HL-60 (cell line): ENCODE measurements at regions not wholly inside any gene's neighbourhood (a gene's known extent, or its start where the extent isn't known, plus 50 kb on each side); places are given as distances from the start of the nearest gene placed in this dataset.

Experiments used
- DNase-seq, 2 experiments: peaks; one replicate each; pipeline ENCODE4 v3.0.0-alpha.2; 2010 to 2020; ENCODE audit warnings: low read depth in 1 of 2, low spot score in 1 of 2
- H3K27ac ChIP-seq: fragments of 250-450 bp; sonication (Bioruptor Pico); replicated peaks from 2 replicates; pipeline ENCODE4 v1.5.1; 2020; ENCODE audit warnings: mild to moderate bottlenecking, moderate library complexity
- H3K27me3 ChIP-seq: fragments of 250-450 bp; sonication (Bioruptor Pico); 2 replicates; pipeline ENCODE4 v1.5.1; 2021; ENCODE audit warnings: mild to moderate bottlenecking, moderate library complexity; ENCODE audit not compliant: insufficient read depth, poor library complexity, severe bottlenecking
- H3K4me3 ChIP-seq: replicated peaks from 2 replicates; pipeline ENCODE4 v1.5.1; 2011; ENCODE audit warnings: mild to moderate bottlenecking, control low read depth, low read length; ENCODE audit not compliant: insufficient read depth
- CTCF ChIP-seq: IDR thresholded peaks from one replicate; pipeline ENCODE4 v1.5.1; 2011; ENCODE audit warnings: low read length, control low read depth, inconsistent platforms; ENCODE audit not compliant: insufficient read depth
- GABPA ChIP-seq: IDR thresholded peaks from 2 replicates; pipeline ENCODE4 v1.6.1; 2012; ENCODE audit warnings: low read depth
- POLR2AphosphoS5 ChIP-seq: IDR thresholded peaks from 2 replicates; pipeline ENCODE4 v1.6.1; 2012; ENCODE audit warnings: low read depth
- SPI1 ChIP-seq: IDR thresholded peaks from 2 replicates; pipeline ENCODE4 v1.6.1; 2012; ENCODE audit warnings: low read depth, mild to moderate bottlenecking, borderline replicate concordance
- TF ChIP-seq, protein P1 (sequence below): IDR thresholded peaks from 2 replicates; pipeline ENCODE4 v1.6.1; 2012; ENCODE audit warnings: low read depth; ENCODE audit not compliant: insufficient replicate concordance

DNA sequence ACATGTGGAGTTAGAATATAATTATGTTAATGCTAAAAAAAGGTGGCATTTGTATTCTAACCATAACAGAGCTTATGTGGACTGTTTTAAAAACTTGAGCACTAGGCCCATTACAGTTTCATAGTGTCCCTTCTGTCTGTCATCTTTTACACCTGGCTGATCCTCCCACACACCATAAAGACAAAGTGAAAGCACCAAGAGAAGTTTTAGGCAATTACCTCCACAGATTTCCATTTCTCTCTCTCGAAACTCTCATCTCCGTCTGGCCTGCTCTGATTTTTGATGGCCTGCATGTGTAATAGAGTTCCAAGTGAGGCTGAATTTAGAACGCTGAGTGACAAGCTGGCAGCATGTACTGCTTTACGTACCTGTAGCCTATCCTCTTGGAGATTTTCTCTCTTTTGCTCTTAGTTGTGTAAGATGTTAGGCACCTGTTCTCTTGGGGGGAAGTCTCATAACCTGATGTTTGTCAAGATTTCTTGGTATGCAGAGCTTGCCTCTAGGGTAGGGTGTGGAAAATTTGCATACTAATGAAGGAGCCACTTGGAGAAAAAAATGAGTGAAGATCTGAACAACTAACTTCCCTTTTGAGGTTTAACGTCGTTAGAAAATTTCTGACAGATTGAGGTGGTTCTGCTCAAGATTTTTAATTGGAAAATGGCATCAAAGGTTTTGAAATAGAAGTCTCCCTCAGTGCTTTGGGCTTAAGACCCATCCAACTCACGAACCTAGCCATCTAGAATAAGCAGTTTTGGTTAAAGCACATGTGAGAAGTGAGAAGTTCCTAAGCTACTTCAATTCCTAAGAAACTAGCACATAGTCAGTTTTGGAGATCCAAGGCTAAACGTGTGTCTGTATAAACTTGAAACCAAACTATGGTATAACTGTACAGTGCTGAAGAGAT lies 57.6 kb upstream of the RAP1GDS1 start:
- no peaks in the 10 kb centered on the region for H3K27me3 ChIP-seq
- DNase-seq, result peak in 1 of 2 experiments; percentile 25
- H3K27ac ChIP-seq, result peak overlapping the region; percentile 62
- H3K4me3 ChIP-seq, result no peak overlapping the region
- TF ChIP-seq POLR2AphosphoS5, result peak; percentile 40; the same call in 1 of the 2 replicates
- TF ChIP-seq CTCF, result no peak
- peak; percentile 19; the same call in 1 of the 2 replicates for TF ChIP-seq SPI1

- no peaks in the 10 kb centered on the region for H3K27me3 ChIP-seq
- H3K4me3 ChIP-seq, result no peak overlapping the region
- H3K27ac ChIP-seq, result no peak overlapping the region; the same call in 1 of the 2 replicates
- DNase-seq, result no peak
- no peak for TF ChIP-seq CTCF
- no peak for TF ChIP-seq POLR2AphosphoS5
- TF ChIP-seq, protein P1, sequence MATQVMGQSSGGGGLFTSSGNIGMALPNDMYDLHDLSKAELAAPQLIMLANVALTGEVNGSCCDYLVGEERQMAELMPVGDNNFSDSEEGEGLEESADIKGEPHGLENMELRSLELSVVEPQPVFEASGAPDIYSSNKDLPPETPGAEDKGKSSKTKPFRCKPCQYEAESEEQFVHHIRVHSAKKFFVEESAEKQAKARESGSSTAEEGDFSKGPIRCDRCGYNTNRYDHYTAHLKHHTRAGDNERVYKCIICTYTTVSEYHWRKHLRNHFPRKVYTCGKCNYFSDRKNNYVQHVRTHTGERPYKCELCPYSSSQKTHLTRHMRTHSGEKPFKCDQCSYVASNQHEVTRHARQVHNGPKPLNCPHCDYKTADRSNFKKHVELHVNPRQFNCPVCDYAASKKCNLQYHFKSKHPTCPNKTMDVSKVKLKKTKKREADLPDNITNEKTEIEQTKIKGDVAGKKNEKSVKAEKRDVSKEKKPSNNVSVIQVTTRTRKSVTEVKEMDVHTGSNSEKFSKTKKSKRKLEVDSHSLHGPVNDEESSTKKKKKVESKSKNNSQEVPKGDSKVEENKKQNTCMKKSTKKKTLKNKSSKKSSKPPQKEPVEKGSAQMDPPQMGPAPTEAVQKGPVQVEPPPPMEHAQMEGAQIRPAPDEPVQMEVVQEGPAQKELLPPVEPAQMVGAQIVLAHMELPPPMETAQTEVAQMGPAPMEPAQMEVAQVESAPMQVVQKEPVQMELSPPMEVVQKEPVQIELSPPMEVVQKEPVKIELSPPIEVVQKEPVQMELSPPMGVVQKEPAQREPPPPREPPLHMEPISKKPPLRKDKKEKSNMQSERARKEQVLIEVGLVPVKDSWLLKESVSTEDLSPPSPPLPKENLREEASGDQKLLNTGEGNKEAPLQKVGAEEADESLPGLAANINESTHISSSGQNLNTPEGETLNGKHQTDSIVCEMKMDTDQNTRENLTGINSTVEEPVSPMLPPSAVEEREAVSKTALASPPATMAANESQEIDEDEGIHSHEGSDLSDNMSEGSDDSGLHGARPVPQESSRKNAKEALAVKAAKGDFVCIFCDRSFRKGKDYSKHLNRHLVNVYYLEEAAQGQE, result no peak
- TF ChIP-seq SPI1, result no peak
- TF ChIP-seq GABPA, result no peak
Observed at GRCh38 chr4:98202907-98203306, 58.3 kb upstream of the RAP1GDS1 start.

DNA sequence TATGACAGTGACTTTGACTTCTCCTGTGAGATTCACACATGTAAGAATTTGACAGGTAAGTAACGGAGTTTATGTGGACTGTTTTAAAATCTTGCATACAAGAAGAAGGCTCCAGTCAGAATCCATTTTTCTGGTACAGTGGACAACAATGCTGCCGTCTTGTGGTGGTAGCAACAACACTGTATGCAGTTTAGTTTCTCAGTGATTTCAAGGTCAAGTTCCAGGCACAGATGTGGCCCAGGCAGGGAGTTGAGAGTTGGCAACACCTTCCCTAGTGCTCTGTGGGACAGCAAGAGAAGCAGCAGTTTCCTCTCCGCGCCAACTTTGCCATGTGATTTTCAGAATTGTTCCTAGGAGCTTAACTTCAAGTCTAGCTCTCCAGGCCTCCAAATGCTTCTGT lies 56.0 kb upstream of the STPG2 start:
- Histone ChIP-seq H3K27me3 (no peaks in the 10 kb centered on the region), H3K4me3 (no peak overlapping the region), H3K27ac (no peak overlapping the region)
- TF ChIP-seq POLR2AphosphoS5, result no peak
- no peak for TF ChIP-seq CTCF
- TF ChIP-seq SPI1, result no peak
- no peak for TF ChIP-seq GABPA
- TF ChIP-seq, protein P1, result no peak
- DNase-seq, result no peak

- TF ChIP-seq, protein P1, result no peak
- TF ChIP-seq SPI1, result no peak
- TF ChIP-seq GABPA, result no peak
- no peak for TF ChIP-seq CTCF
- TF ChIP-seq POLR2AphosphoS5, result no peak
- Histone ChIP-seq H3K27me3 (no peaks in the 10 kb centered on the region), H3K4me3 (no peak overlapping the region), H3K27ac (no peak overlapping the region)
- no peak for DNase-seq
Observed at GRCh38 chr4:98195005-98195404, 51.7 kb upstream of the STPG2 start.
